ENCODE measurements at regions not wholly inside any gene's neighbourhood (a gene's known extent, or its start where the extent isn't known, plus 50 kb on each side); places are given as distances from the start of the nearest gene placed in this dataset.

GRCh38 chr2:3138621-3139020, 239.0 kb downstream of the EIPR1 start:
- no peak for DNase-seq

GRCh38 chr2:3137651-3138300, 239.8 kb downstream of the EIPR1 start:
- no peak for DNase-seq

- no peak for DNase-seq
These were observed 241.9 kb downstream of the EIPR1 start for GRCh38 chr2:3135676-3136075.

- DNase-seq, result no peak
These were observed 243.5 kb downstream of the EIPR1 start for GRCh38 chr2:3134026-3134571.

- DNase-seq, result no peak
These were observed 244.7 kb downstream of the EIPR1 start for GRCh38 chr2:3132966-3133365.

- no peak for DNase-seq
These were observed 245.2 kb downstream of the EIPR1 start for GRCh38 chr2:3132466-3132865.

GRCh38 chr2:3131636-3132326, 245.8 kb downstream of the EIPR1 start:
- no peak for DNase-seq

GRCh38 chr2:3130889-3131635, 246.6 kb downstream of the EIPR1 start:
- DNase-seq, result no peak

- no peak for DNase-seq
These were observed 247.2 kb downstream of the EIPR1 start for GRCh38 chr2:3130444-3130843.

- DNase-seq, result no peak
These were observed 247.8 kb downstream of the EIPR1 start for GRCh38 chr2:3129867-3130266.

GRCh38 chr2:3128786-3129185, 248.8 kb downstream of the EIPR1 start:
- DNase-seq, result no peak

GRCh38 chr2:3127710-3128109, 249.9 kb downstream of the EIPR1 start:
- no peak for DNase-seq

GRCh38 chr2:3126911-3127621, 250.6 kb downstream of the EIPR1 start:
- DNase-seq, result no peak

- no peak for DNase-seq
These were observed 251.3 kb downstream of the EIPR1 start for GRCh38 chr2:3126171-3126910.

- DNase-seq, result no peak
These were observed 251.9 kb downstream of the EIPR1 start for GRCh38 chr2:3125761-3126130.

- no peak for DNase-seq
These were observed 252.4 kb downstream of the EIPR1 start for GRCh38 chr2:3125001-3125760.

- DNase-seq, result no peak
These were observed 255.1 kb downstream of the EIPR1 start for GRCh38 chr2:3122525-3122924.

GRCh38 chr2:3121601-3122000, 256.0 kb downstream of the EIPR1 start:
- DNase-seq, result no peak

- no peak for DNase-seq
These were observed 259.9 kb downstream of the EIPR1 start for GRCh38 chr2:3117650-3118216.

GRCh38 chr2:3116371-3116770, 261.2 kb downstream of the EIPR1 start:
- no peak for DNase-seq

- DNase-seq, result no peak
These were observed 262.1 kb downstream of the EIPR1 start for GRCh38 chr2:3115301-3116042.

Data from stimulated activated CD4-positive, alpha-beta T cell treated with anti-CD3 and anti-CD28 coated beads, Interleukin-12 subunit alpha, Interleukin-12 subunit beta, amount 100 ng/mL, for 4 hours (primary cell).